NCI-H128 (cell line): ENCODE measurements at regions not wholly inside any gene's neighbourhood (a gene's known extent, or its start where the extent isn't known, plus 50 kb on each side); places are given as distances from the start of the nearest gene placed in this dataset.

Source experiments
- DNase-seq: peaks from one replicate; lab custom pipeline; 2025; ENCODE audit not compliant: unreplicated experiment; lab: John Stamatoyannopoulos, UW

DNA sequence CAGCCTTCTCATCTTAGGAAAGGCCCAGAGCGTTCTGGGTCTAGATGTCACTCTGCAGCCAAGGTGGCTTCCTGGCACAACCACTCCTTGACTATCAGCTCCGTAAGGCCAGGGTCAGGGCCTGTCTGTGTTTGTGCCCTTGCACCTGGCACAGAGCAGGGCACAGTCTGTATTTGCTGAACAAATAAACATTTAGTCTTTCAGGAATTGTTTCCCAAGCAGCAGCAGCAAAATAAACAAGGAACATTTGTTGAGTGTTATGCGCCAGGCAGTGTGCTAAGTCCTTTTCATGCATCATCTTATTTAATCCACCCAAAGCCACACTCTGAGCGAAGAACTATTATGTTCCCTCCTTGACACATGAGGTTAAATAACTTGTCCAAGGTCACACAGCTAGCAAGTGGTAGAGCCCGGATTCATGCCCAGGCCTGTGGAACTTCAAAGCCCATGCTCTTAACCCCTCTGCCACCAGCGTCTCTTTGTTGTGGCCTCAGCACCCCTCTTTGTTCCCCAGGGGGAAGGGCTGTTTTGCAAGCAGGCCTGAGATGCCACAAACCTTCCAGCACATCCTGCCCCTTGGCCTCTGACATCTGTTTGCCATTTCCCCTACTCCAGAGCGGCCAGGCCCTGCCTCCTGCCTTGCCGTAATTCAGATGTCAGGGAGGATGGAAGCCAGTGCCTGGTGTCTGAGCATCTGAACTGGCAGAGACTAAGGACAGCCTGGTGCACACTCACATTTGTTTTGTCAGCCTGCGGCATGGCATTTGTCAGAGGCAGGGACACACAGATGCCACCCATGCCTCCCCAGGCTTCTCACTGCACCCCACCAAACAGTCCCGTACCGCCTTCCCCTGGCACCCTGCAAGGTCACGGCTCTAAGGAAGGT is 325.8 kb upstream of the ZMIZ1 start:
- DNase-seq = no peak

DNA sequence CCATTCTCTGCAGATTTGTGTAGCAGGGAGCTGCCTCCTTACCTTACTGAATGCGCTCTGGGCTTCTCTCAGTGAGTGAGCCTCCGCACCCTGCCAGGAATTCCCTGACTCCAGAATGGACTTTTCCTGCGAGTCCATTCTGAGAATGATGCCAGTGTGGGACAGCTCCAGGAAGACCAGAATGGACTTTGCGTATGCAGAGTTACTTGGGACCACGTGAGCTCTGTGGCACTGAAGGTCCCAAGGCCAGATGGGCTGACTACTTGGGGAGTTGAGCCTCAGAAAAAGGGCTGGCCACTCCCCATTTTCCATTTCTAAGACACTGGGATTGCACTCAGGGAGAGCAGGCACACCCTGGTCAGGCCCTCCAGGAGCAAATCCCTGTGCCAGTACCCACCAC is 324.7 kb upstream of the ZMIZ1 start:
- DNase-seq = no peak

DNA sequence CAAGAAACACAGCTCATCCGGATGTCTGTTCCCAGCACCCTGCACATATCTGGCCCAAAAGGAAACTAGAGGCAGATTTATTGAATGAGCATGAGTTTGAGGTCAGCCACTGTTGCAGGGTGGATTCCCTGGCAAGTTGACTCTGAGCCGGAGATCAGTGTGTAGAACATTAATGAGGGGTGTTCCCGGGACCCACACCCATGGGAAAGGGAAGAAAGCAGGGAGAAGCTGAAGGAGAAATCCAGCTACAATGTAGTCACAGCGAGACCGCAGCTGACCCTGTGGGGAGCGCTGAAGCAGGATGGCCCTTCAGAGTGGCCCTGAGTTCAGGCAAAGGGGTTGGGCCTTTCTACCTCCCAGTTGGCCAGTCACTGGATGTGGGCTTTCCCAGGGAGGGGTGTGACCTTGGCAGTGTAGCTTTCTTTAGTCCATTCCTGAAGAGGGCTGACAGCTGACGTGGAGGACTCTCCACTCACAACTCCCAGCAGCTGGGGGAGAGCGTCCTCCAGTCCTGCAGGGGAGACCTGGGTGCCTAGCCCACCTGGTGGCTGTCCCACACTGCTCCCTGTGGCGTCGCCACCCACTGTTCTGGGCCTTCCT is 324.2 kb upstream of the ZMIZ1 start:
- DNase-seq = no peak

DNA sequence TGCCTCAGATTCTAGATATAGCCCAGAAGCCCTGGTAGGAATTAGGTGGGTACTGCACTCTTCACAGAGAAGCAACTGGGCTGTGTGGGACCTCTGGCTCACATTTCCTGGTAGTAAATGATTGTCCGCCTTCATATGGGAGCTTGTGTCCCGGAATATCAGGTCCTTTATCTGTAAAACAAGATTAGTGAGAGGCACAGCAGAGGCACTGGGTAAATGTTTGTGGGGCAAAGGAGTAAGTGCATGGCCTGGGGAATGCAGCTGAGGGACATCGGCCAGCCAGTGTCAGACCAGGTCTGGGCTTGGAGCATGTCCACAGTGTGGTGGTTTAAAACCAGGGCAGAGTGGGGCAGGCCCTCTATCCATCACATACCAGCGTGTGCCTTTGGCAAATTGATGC is 323.3 kb upstream of the ZMIZ1 start:
- no peak for DNase-seq

DNA sequence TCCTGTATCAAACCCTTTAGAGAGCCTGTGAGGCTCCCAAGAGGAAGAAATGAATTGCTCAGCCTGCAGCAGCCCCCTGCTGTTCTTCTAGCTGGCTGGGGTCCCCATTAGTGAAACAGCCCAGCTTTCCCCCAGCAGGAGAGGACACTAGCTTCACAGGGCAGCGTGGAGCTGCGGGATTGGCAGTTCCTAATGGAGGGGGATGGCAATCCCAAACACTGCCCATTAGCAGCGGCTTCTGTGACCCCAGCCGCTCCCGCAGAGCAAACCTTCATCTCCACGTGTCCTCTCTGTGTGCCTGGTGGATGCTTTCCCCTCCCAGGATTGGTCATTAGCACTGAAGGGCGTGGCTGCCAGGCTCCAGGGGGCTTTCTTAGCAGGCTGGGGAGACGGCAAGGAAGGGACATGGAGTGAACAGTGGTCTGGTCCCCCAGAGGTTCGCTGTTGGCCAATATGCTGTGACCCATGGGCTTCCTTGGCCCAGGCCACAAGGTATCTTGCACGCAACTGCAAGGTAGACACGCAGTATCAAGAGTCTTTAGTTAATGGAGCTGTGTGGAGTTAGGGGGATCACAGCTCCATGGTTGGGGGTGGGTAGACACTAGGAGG is 322.5 kb upstream of the ZMIZ1 start:
- DNase-seq = no peak

- DNase-seq = no peak
Observed at GRCh38 chr10:78747401-78748234, 321.1 kb upstream of the ZMIZ1 start.

- DNase-seq = no peak
Observed at GRCh38 chr10:78748235-78748533, 320.6 kb upstream of the ZMIZ1 start.

DNA sequence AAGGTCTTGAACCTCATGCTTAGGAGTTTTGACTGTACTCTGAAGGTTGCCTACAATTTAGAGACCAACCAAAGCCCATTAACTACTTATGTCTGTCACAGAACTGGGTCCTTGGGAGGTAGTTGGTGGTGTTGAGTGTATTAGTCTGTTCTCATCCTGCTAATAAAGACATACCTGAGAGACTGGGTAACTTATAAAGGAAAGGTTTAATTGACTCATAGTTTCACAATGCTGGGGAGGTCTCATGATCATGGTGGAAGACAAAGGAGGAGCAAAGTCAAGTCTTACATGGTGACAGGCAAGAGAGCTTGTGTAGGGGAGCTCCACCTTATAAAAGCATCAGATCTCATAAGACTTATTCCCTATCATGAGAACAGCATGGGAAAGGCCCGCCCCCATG is 319.6 kb upstream of the ZMIZ1 start:
- no peak for DNase-seq

GRCh38 chr10:78749898-78750297 is 318.9 kb upstream of the ZMIZ1 start:
- DNase-seq = no peak

DNA sequence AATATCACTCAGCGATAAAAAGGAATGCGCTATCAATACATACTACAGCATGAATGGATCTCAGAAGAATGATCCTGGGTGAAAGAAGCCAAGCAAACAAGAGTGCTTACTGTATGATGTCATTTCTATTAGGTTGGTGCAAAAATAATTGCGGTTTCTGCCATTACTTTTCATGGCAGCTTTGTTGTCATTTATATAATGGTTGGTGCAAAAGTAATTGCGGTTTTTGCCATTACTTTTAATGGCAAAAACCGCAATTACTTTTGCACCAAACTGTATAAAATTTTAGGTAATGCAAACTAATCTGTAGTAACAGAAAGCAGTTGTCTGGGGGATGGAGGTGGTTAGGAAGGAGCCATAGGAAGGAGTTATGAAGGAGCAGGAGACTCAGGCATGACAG is 318.3 kb upstream of the ZMIZ1 start:
- DNase-seq = no peak

GRCh38 chr10:78751716-78752115 is 317.1 kb upstream of the ZMIZ1 start:
- DNase-seq = no peak

DNA sequence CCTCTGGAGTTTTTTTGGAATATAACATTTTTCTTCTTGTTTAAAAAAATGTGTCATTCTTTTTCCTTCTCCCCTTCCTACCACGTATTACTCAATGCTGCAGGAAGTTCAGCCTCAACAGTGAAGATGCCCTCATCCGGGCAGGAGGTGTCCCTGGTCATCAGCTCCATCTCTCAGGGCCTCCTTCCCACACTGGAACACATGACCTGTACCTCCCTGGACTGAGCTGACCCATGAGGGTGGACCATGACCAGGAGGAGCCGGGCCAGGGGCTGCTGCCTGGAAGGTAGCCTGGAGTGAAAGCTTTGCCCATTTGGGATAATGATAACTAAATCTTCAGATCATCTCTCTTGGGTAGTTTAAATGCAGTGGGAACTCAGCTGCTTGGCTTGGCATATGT is 316.5 kb upstream of the ZMIZ1 start:
- no peak for DNase-seq

- no peak for DNase-seq
Observed at GRCh38 chr10:78752708-78753107, 316.1 kb upstream of the ZMIZ1 start.

DNA sequence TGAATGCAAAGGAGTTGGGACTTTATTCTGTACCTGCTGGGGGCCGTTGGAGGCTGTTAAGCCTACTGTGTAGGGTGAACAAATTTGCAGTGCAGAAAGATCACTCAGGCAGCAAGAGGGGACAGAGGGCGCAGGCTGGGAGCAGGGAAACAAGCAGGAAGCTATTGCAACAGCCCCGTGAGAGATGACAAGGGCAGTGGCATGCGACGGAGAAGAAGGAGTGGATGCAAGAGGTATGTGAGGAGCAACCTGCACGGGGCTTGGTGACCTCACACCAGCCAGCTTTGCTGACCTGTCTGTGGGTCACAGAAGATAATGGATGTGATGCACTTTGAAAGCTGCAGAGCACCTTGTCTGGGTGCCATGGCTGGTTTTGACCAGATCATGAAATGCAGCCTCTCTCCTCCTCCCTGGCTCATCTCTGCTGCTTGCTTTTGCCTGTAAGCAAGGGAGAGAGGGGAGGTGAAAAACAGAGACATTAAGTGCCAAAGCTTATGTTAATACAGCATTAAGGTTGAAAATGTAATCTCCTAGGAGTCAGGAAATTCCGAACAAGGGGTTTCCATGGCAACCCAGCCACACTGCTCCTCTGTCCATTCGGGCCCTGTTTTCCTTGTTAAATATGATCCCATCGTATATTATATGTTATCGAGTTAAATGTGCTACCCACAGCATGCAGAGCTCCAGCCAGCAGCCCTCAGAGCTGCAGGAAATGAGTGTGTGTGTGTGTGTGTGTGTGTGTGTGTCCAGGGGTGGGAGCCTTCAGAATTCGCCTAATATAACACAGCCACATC is 314.3 kb upstream of the ZMIZ1 start:
- DNase-seq = no peak

GRCh38 chr10:78755063-78755701 is 313.6 kb upstream of the ZMIZ1 start:
- DNase-seq = no peak

DNA sequence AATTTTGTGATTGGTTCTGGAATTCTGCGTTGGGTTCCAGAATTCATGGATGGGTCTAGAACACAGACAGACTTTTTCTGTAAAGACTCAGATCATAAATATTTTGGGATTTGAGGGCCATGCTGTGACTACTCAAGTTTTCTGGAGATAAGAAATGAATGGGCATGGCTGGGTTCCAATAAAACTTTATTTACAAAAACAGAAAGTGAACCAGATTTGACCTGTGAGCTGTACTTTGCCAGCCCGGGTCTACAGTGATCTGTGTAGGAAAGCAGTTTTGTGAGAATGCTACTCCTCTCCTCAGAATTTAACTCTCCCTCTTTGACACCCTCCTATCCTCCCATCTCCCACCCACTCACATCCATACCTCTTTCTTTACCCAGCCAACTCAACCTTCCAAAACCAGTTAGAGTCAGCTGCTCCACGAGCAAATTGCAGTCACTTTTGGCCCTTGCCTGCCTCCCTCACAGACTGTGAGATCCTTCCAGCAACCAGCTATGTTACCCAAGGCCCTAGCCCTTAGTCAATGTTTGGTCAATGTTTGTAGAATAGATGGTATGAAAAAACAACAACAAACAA is 312.8 kb upstream of the ZMIZ1 start:
- no peak for DNase-seq

DNA sequence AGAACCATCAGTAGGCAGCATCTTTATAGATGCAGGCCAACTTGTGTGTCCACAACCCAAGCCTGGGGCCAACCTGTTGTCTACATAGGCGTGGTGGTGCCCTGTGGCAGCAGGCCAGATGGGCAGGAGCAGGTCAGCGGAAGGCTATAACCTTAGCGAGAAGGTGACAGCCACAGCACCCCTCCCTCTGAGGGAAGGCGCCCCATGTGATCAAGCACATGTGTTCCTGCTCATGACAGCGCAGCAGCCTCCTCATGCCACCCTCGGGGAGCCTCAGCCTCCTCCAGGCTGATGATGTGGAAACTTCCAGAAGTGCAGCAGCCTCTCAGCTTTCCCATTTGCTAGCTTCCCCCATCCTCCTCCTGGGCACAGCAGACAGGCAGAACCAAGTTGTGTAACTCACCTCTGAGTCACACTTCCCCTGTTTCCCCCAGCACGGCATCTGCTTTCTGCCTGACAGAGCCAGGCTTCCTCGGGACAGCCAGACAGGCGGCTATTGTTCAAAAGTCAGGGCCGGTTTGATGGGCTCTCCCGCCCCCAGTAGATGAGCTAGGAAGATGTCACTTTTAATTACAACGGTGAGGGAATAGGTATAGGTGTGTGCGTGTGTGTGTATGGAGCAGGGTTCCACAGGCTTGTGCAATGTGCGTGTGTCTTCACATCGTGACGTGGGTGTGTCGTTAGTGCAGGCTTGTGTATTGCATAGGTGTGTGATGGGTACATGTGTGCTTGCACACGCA is 312.0 kb upstream of the ZMIZ1 start:
- DNase-seq = no peak

DNA sequence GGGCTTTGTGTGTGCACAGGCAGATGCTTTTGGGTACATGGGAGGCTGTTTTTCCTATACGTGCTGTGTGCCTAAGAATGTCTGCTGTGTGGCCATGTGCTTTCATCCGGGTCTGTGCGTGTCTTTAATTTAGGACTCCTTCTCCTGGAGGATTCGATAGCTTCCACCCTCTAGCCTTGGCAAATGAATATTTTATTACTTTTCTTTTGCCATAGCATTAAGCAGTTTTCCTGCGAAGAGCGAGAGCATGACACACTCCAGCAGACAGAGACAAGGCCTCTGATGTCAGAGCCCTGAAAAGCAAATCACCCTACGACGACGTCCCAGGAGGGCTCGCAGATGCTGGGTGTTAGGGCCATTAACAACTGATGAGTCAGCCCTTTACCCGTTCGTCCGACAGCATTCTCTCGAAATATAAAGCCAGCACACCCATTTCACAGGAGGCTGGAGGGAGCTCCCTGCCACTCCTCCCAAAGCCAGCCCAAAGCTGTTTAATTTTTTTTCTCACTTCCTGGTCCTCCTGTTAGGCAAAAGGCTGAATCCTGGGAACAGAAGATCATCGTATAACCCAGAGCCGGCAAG is 311.3 kb upstream of the ZMIZ1 start:
- DNase-seq = no peak

- no peak for DNase-seq
Observed at GRCh38 chr10:78758176-78758575, 310.6 kb upstream of the ZMIZ1 start.
